DND-41 (cell line): ENCODE measurements at regions not wholly inside any gene's neighbourhood (a gene's known extent, or its start where the extent isn't known, plus 50 kb on each side); places are given as distances from the start of the nearest gene placed in this dataset.

Source experiments
- ATAC-seq: fragments of 200-7000 bp; cut with Tn5 transposase; 3 replicates; pipeline ENCODE4 v1.9.1; 2021; ENCODE audit warnings: low read depth; ENCODE audit not compliant: insufficient read depth
- DNase-seq: peaks from one replicate; pipeline ENCODE4 v3.0.0-alpha.2; 2020
- H2AFZ ChIP-seq: 2 replicates; pipeline ENCODE4 v1.6.0; 2012; ENCODE audit warnings: low read depth, low read length
- H3K27ac ChIP-seq: 2 replicates; pipeline ENCODE4 v1.5.1; 2012; ENCODE audit warnings: low read length, inconsistent platforms
- H3K27me3 ChIP-seq: fragments of 200-600 bp; sonication (generic); 2 replicates; pipeline ENCODE4 v1.6.0; 2012; ENCODE audit warnings: low read length, mild to moderate bottlenecking, inconsistent platforms; ENCODE audit not compliant: insufficient read depth, poor library complexity
- H3K36me3 ChIP-seq: 2 replicates; pipeline ENCODE4 v1.5.1; 2012; ENCODE audit warnings: low read length, inconsistent platforms; ENCODE audit not compliant: insufficient read depth
- H3K4me1 ChIP-seq: 2 replicates; pipeline ENCODE4 v1.5.1; 2012; ENCODE audit warnings: mild to moderate bottlenecking, low read length; ENCODE audit not compliant: insufficient read depth
- H3K4me2 ChIP-seq: 2 replicates; pipeline ENCODE4 v1.6.0; 2012; ENCODE audit warnings: mild to moderate bottlenecking, moderate library complexity, low read length, inconsistent platforms; ENCODE audit not compliant: insufficient read depth
- H3K4me3 ChIP-seq, 2 experiments: fragments of 200-600 bp in 1 of 2; shearing (Covaris generic) in 1 of 2; 2 replicates each; pipeline ENCODE4 v1.5.1; 2012 to 2016; ENCODE audit warnings: inconsistent platforms in 2 of 2, low read length in 2 of 2, mild to moderate bottlenecking in 2 of 2, low read depth in 1 of 2, moderate library complexity in 1 of 2
- H3K79me2 ChIP-seq: 2 replicates; pipeline ENCODE4 v1.6.0; 2012; ENCODE audit warnings: low read length, inconsistent platforms; ENCODE audit not compliant: insufficient read depth
- H3K9ac ChIP-seq: 2 replicates; pipeline ENCODE4 v1.6.0; 2012; ENCODE audit warnings: low read depth, mild to moderate bottlenecking, inconsistent platforms, low read length, moderate library complexity
- H3K9me3 ChIP-seq: 2 replicates; pipeline ENCODE4 v1.5.1; 2012; ENCODE audit warnings: low read length, moderate library complexity, mild to moderate bottlenecking, inconsistent platforms; ENCODE audit not compliant: insufficient read depth, severe bottlenecking
- H4K20me1 ChIP-seq: 2 replicates; pipeline ENCODE4 v1.6.0; 2012; ENCODE audit warnings: low read length; ENCODE audit not compliant: insufficient read depth
- EZH2 ChIP-seq: IDR thresholded peaks from 3 replicates; pipeline ENCODE4 v1.6.1; 2012; ENCODE audit warnings: borderline replicate concordance, low read depth, mild to moderate bottlenecking, moderate library complexity, low read length, inconsistent platforms; ENCODE audit not compliant: severe bottlenecking
- TF ChIP-seq, protein P1 (sequence below): IDR thresholded peaks from 2 replicates; pipeline ENCODE4 v1.5.1; 2012; ENCODE audit warnings: borderline replicate concordance, low read length, moderate library complexity, mild to moderate bottlenecking; ENCODE audit not compliant: poor library complexity, severe bottlenecking; ENCODE audit errors: extremely low read depth

DNA sequence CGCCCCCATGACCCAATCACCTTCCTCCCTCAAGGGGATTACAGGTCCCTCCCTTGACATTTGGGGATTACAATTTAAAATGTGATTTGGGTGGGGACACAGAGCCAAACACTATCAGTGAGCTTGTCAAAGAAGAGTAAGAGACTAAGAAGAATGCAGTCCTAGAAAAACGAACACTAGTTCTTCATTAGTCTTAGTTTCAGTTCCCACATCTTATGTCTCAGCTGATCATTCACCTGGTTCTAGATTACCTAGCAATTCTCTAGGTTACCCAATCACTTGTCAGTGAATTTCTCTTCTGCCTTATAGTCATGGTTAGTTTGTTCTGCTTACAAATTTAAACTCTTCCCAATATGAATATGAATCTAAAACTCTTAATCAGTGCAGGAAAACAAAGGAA is 251.5 kb downstream of the COX7C start:
- no peaks in the 10 kb centered on the region for H3K9me3 ChIP-seq
- no peak overlapping the region for H3K27ac ChIP-seq
- no peaks in the 10 kb centered on the region for H3K4me1 ChIP-seq
- no peak overlapping the region for H3K4me2 ChIP-seq
- no peak overlapping the region for H3K4me3 ChIP-seq
- no peaks in the 10 kb centered on the region for H4K20me1 ChIP-seq
- no peaks in the 10 kb centered on the region for H3K79me2 ChIP-seq
- DNase-seq, result no peak
- ATAC-seq, result no peak
- H3K36me3 ChIP-seq, result no peaks in the 10 kb centered on the region
- TF ChIP-seq, protein P1, sequence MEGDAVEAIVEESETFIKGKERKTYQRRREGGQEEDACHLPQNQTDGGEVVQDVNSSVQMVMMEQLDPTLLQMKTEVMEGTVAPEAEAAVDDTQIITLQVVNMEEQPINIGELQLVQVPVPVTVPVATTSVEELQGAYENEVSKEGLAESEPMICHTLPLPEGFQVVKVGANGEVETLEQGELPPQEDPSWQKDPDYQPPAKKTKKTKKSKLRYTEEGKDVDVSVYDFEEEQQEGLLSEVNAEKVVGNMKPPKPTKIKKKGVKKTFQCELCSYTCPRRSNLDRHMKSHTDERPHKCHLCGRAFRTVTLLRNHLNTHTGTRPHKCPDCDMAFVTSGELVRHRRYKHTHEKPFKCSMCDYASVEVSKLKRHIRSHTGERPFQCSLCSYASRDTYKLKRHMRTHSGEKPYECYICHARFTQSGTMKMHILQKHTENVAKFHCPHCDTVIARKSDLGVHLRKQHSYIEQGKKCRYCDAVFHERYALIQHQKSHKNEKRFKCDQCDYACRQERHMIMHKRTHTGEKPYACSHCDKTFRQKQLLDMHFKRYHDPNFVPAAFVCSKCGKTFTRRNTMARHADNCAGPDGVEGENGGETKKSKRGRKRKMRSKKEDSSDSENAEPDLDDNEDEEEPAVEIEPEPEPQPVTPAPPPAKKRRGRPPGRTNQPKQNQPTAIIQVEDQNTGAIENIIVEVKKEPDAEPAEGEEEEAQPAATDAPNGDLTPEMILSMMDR, result no peak
- TF ChIP-seq EZH2, result no peak
- no peak overlapping the region for H3K9ac ChIP-seq
- H3K27me3 ChIP-seq, result no peaks in the 10 kb centered on the region
- H2AFZ ChIP-seq, result no peak overlapping the region

DNA sequence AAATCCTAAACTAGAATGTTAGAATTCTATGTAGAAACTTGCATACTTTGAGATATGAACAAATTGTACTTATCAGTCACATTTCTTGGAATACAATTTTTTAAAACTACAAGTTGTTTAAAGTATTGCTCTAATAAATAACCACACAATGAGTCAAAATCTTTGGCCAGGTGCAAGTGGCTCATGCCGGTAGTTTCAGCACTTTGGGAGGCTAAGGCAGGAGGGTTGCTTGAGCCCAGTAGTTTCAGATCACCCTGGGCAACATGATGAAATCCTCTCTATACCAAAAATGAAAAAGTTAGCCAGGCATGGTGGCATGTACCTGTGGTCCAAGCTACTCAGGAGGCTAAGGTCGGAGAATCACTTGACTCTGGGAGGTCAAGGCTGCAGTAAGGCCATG is 257.8 kb downstream of the COX7C start:
- Histone ChIP-seq H3K9me3 (no peaks in the 10 kb centered on the region), H3K27me3 (no peaks in the 10 kb centered on the region), H3K4me1 (no peaks in the 10 kb centered on the region), H3K4me2 (no peak overlapping the region), H3K79me2 (no peaks in the 10 kb centered on the region), H3K36me3 (no peaks in the 10 kb centered on the region), H3K27ac (no peak overlapping the region), H3K4me3 (no peak overlapping the region), H2AFZ (no peak overlapping the region), H4K20me1 (no peaks in the 10 kb centered on the region), H3K9ac (no peak overlapping the region)
- DNase-seq (no peak), ATAC-seq (no peak)
- TF ChIP-seq, protein P1, result no peak
- no peak for TF ChIP-seq EZH2

DNA sequence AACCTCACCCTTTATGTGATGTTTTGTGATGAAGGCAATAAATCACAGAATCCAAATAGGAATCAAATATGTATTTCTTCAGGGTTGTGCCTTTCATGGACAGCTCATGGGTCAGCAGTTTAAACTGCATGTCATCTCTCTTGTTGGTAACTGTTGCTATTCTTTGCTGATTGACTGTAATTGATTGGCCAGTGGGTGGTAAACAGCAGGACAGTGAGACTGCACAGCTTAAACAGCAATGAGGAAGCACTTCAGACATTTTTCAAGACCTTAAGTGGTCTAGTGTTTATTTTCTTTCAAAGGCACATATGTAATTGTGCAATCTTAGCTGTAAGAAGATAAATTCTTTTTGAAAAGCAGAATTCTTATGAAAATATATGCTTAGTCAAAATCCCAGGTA is 260.5 kb downstream of the COX7C start:
- H3K79me2 ChIP-seq, result no peaks in the 10 kb centered on the region
- H2AFZ ChIP-seq, result no peak overlapping the region
- H3K9me3 ChIP-seq, result no peaks in the 10 kb centered on the region
- TF ChIP-seq, protein P1, result no peak
- no peak for TF ChIP-seq EZH2
- H3K4me2 ChIP-seq, result no peak overlapping the region
- H3K4me1 ChIP-seq, result no peaks in the 10 kb centered on the region
- no peak overlapping the region for H3K9ac ChIP-seq
- H3K36me3 ChIP-seq, result no peaks in the 10 kb centered on the region
- DNase-seq, result no peak
- H3K27ac ChIP-seq, result no peak overlapping the region
- no peaks in the 10 kb centered on the region for H4K20me1 ChIP-seq
- ATAC-seq, result no peak
- no peak overlapping the region for H3K4me3 ChIP-seq
- no peaks in the 10 kb centered on the region for H3K27me3 ChIP-seq

DNA sequence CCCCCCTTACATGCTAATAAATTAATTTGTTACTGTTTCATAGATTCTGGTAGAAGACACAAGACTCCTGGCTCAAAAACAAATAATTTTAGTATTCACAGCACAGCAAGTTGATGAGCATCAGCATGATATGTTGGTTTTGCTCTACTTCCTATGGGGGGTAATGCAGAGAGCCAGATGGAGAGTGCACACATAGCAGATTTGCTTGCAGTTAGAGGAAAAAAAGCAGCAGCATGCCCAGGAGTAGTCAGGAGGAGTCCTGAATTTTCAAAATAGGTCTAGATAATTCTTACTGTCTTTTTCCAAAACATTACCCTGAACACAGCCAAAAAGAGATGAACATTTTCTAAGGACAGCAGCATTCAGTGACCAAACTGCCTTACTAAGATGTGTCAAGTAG is 261.3 kb downstream of the COX7C start:
- TF ChIP-seq, protein P1, result no peak
- TF ChIP-seq EZH2, result no peak
- Histone ChIP-seq H2AFZ (no peak overlapping the region), H3K9ac (no peak overlapping the region), H3K4me1 (no peaks in the 10 kb centered on the region), H3K4me3 (no peak overlapping the region), H3K27ac (no peak overlapping the region), H3K9me3 (no peaks in the 10 kb centered on the region), H3K79me2 (no peaks in the 10 kb centered on the region), H3K4me2 (no peak overlapping the region), H4K20me1 (no peaks in the 10 kb centered on the region), H3K36me3 (no peaks in the 10 kb centered on the region), H3K27me3 (no peaks in the 10 kb centered on the region)
- no peak for DNase-seq
- ATAC-seq, result no peak
